Ovary (tissue), 7 donors: ENCODE measurements at regions not wholly inside any gene's neighbourhood (a gene's known extent, or its start where the extent isn't known, plus 50 kb on each side); places are given as distances from the start of the nearest gene placed in this dataset.

Experiments used
- DNase-seq, 5 donors: peaks; one replicate each; pipeline ENCODE4 v3.0.0-alpha.2; 2019 to 2020
- H3K27ac ChIP-seq, 2 donors: fragments of 200-600 bp; one replicate each; pipeline versions ENCODE4 v1.5.1 to v1.8.0; 2019 to 2022
- H3K27me3 ChIP-seq: fragments of 200-600 bp; one replicate; pipeline ENCODE4 v1.8.0; 2022
- H3K36me3 ChIP-seq: fragments of 200-600 bp; sonication (generic); one replicate; pipeline ENCODE4 v1.5.1; 2019
- H3K4me1 ChIP-seq: one replicate; pipeline ENCODE4 v1.8.1; 2013; ENCODE audit warnings: mild to moderate bottlenecking, moderate library complexity; ENCODE audit not compliant: insufficient read depth
- H3K4me3 ChIP-seq: fragments of 200-600 bp; sonication (generic); one replicate; pipeline ENCODE4 v1.5.1; 2017
- H3K9me3 ChIP-seq, 2 donors: fragments of 200-600 bp in 1 of 2; sonication (generic) in 1 of 2; one replicate each; pipeline versions ENCODE4 v1.5.1 to v1.8.1; 2013 to 2019; ENCODE audit warnings: mild to moderate bottlenecking in 1 of 2, moderate library complexity in 1 of 2
- EP300 ChIP-seq: sonication (generic); formaldehyde crosslinking; IDR thresholded peaks from one replicate; pipeline ENCODE4 v1.6.1; 2017; ENCODE audit warnings: antibody characterized with exemption
- POLR2A ChIP-seq: fragments of 450-650 bp; IDR thresholded peaks from one replicate; pipeline ENCODE4 v1.6.1; 2017; ENCODE audit warnings: antibody characterized with exemption, mild to moderate bottlenecking, moderate library complexity
- WGBS, 3 donors: extraction: QIAGEN DNeasy Blood & Tissue Kit in 1 of 3; methylation state at CpG; one replicate each; pipeline versions ENCODE4 v1.1.5 to v1.1.7; 2013 to 2017; 5-methylcytosine and 5-hydroxymethylcytosine counted together
- intact Hi-C, 4 donors: fragments of 100-400 bp; cut with DNase I; formaldehyde crosslinking; loops; one replicate each; pipeline versions ENCODE4 v1.11.0 to v1.15.1; 2022 to 2023
- TF ChIP-seq, protein P1 (sequence below), 3 donors: fragments of 450-650 bp in 2 of 3; fragments of 200-600 bp in 1 of 3; IDR thresholded peaks; one replicate each; pipeline versions ENCODE4 v1.5.1 to v1.8.0; 2016 to 2022; ENCODE audit warnings: antibody characterized with exemption in 3 of 3, mild to moderate bottlenecking in 1 of 3
- donor health status: DM: no; HTN: no; CAD: no; lungs with moderate emphysema.
- donor health status: DM: no; HTN: no; CAD: no.
- donor health status: Bipolar disorder and iron deficiency.
- donor health status: DM: no; HTN: no; CAD: no.
- donor health status: DM: yes; HTN: yes; CAD: no.

DNA sequence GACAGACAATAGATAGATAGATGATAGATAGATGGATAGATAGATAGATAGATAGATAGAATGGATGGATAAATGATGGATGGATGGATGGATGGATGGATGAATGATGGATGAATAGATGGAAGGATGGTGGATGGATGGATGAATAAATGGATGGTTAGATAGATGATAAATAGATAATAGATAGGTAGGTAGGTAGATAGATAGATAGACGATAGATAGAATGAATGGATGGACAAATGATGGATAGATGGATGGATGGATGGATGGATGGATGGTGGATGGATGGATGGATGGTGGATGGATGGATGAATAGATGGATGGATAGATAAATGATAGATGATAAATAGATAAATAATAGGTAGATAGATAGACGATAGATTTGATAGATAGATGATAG is 287.4 kb downstream of the CRLF2 start:
- Histone ChIP-seq H3K27me3 (no peaks in the 10 kb centered on the region), H3K27ac (no peak overlapping the region), H3K36me3 (no peaks in the 10 kb centered on the region), H3K9me3 (no peaks in the 10 kb centered on the region), H3K4me3 (no peak overlapping the region), H3K4me1 (no peaks in the 10 kb centered on the region)
- intact Hi-C loops, result no loop called here
- no peak for DNase-seq
- TF ChIP-seq, protein P1, sequence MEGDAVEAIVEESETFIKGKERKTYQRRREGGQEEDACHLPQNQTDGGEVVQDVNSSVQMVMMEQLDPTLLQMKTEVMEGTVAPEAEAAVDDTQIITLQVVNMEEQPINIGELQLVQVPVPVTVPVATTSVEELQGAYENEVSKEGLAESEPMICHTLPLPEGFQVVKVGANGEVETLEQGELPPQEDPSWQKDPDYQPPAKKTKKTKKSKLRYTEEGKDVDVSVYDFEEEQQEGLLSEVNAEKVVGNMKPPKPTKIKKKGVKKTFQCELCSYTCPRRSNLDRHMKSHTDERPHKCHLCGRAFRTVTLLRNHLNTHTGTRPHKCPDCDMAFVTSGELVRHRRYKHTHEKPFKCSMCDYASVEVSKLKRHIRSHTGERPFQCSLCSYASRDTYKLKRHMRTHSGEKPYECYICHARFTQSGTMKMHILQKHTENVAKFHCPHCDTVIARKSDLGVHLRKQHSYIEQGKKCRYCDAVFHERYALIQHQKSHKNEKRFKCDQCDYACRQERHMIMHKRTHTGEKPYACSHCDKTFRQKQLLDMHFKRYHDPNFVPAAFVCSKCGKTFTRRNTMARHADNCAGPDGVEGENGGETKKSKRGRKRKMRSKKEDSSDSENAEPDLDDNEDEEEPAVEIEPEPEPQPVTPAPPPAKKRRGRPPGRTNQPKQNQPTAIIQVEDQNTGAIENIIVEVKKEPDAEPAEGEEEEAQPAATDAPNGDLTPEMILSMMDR (IDR thresholded peaks at IDR 0.05), result no peak
- TF ChIP-seq EP300 (no peak), POLR2A (no peak)
- 82 to 92% (median 90%) methylated on average over 2 of the region's 2 CpGs for WGBS, 3 donors

DNA sequence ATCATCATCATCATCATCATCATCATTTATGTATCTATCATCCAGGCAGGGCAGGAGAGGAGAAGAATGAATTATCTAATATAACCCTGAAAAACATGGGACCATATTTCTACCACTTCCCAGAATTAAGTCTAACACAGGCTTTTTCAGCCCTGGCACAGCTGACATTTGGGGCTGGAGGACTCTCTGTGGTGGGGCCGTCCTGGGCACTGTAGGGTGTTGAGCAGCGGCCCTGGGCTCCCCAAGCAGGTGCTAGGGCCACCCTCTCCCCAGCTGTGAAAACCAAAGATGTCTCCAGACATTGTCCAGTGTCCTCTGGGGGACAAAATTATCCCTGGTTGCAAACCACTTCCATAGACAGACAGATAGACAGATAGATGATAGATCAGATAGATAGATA is 288.4 kb downstream of the CRLF2 start:
- Histone ChIP-seq H3K27me3 (no peaks in the 10 kb centered on the region), H3K27ac (no peak overlapping the region), H3K4me3 (no peak overlapping the region), H3K36me3 (no peaks in the 10 kb centered on the region), H3K4me1 (no peaks in the 10 kb centered on the region), H3K9me3 (no peaks in the 10 kb centered on the region)
- WGBS, 3 donors, result 60 to 71% (median 64%) methylated on average over 2 of the region's 2 CpGs
- DNase-seq, result no peak
- intact Hi-C loops, result no loop called here
- TF ChIP-seq, protein P1 (IDR thresholded peaks at IDR 0.05), result no peak
- TF ChIP-seq EP300, result no peak
- TF ChIP-seq POLR2A, result no peak

DNA sequence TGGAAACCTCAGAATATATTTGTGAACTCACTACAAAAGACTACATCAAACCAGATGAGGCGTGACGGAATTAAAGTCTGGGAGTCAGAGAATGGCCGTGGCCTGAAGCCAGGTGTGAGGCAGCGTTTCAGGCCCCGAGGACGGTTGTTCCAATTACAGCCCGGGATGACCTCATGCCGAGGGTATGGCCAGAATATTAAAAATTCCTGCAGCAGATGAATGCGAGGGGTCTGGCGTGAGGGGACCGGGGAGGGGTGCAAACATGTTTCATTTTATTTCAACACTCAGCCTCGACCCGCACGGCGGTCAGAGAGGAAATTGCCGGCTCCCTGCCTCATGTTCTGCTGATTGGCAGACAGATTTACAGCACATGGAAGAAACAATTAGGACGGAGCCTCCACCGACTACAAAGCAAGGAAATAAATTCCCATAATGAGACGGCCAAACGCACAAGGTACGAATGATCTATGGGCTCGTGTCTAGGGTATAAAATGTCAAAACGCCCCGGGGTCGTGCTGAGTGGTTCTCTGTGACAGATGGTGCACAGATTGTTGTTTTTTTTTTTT is 289.7 kb downstream of the SHOX start:
- 5 to 12% (median 10%) methylated on average over 25 of the region's 25 CpGs for WGBS, 3 donors
- Histone ChIP-seq H3K9me3 (no peaks in the 10 kb centered on the region), H3K36me3 (no peaks in the 10 kb centered on the region), H3K27ac (no peak overlapping the region), H3K4me1 (no peaks in the 10 kb centered on the region), H3K4me3 (no peak overlapping the region), H3K27me3 (no peaks in the 10 kb centered on the region)
- DNase-seq, result no peak
- TF ChIP-seq, protein P1 (IDR thresholded peaks at IDR 0.05), result no peak
- no peak for TF ChIP-seq EP300
- no peak for TF ChIP-seq POLR2A
- intact Hi-C loops, result no loop called here

DNA sequence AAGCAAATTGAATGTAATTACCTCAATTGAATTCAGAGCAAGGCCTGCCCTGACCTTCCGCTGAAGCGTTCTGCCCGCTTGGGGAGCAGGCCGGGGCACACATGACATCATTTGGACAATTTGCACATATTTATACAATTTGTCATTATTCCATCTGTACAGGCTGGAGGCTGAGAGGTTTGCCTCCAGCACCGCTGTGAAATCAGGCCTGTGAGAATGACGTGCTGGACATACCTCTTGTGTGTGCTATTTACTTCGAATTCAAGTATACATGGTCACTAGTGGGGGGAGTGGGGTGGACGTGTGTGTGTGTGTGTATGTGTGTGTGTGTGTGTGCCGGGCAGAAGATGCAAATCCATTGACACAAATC is 285.6 kb downstream of the SHOX start:
- no peak for DNase-seq
- H3K27ac ChIP-seq, result no peak overlapping the region
- H3K4me3 ChIP-seq, result no peak overlapping the region
- TF ChIP-seq, protein P1 (IDR thresholded peaks at IDR 0.05), result no peak
- H3K27me3 ChIP-seq, result no peaks in the 10 kb centered on the region
- intact Hi-C loops, result no loop called here
- H3K4me1 ChIP-seq, result no peaks in the 10 kb centered on the region
- 72 to 75% (median 74%) methylated on average over 9 of the region's 9 CpGs for WGBS, 3 donors
- H3K9me3 ChIP-seq, result no peaks in the 10 kb centered on the region
- H3K36me3 ChIP-seq, result no peaks in the 10 kb centered on the region
